ENCODE measurements at regions not wholly inside any gene's neighbourhood (a gene's known extent, or its start where the extent isn't known, plus 50 kb on each side); places are given as distances from the start of the nearest gene placed in this dataset.

- H3K4me1 ChIP-seq (ENCODE audit: control insufficient read depth, insufficient read depth, low read length), result peaks cover 3% of the 10 kb centered on the region; the same call in 1 of the 2 replicates
- in situ Hi-C loops (cut with MboI; ENCODE audit: low sequenced_read_pairs) (no loop called here), intact Hi-C loops (cut with micrococcal nuclease) (no loop called here), dilution Hi-C loops (cut with HindIII; ENCODE audit: low sequenced_read_pairs, unreplicated experiment) (no loop called here)
- no peak overlapping the region for H3K23ac ChIP-seq (ENCODE audit: low read depth, low read length)
- H3K27ac ChIP-seq (ENCODE audit: insufficient read depth, low read length), result no peak overlapping the region
- H2BK20ac ChIP-seq (ENCODE audit: low read depth, low read length), result no peak overlapping the region
- no peak overlapping the region for H4K5ac ChIP-seq (ENCODE audit: low read depth, low read length)
- H3K9me3 ChIP-seq (ENCODE audit: control insufficient read depth, insufficient read depth, low read length), result peaks cover 5% of the 10 kb centered on the region; the same call in 1 of the 2 replicates
- DNase-seq, result no peak
- H3K14ac ChIP-seq (replicated peaks; ENCODE audit: low read depth, low read length), result no peak overlapping the region
- H4K20me1 ChIP-seq (ENCODE audit: insufficient read depth, low read length), result no peaks in the 10 kb centered on the region
- H3K9ac ChIP-seq (ENCODE audit: low read depth, low read length), result no peak overlapping the region
- CTCF ChIA-PET, result no interaction called here
- no peaks in the 10 kb centered on the region for H3K27me3 ChIP-seq (ENCODE audit: control insufficient read depth, insufficient read depth, low read length)
- no peak overlapping the region for H2AK5ac ChIP-seq (ENCODE audit: low read depth, low read length)
- no peak overlapping the region for H2BK15ac ChIP-seq (ENCODE audit: low read depth, low read length)
- POLR2A ChIA-PET (ENCODE audit: unreplicated experiment), result no interaction called here
- no peak overlapping the region for H2BK5ac ChIP-seq (ENCODE audit: low read depth, low read length, poor library complexity, severe bottlenecking)
- no peaks in the 10 kb centered on the region for H3K79me1 ChIP-seq (ENCODE audit: low read depth in 1 of 2, low read length in 2 of 2)
- BruUV-seq (replicated peaks), result no TSS peak
- H3K56ac ChIP-seq (ENCODE audit: extremely low read depth, insufficient read depth, low read length), result no peak overlapping the region
- H3K4ac ChIP-seq (ENCODE audit: low read depth, low read length), result no peak overlapping the region
- WGBS, 2 experiments (ENCODE audit: extremely low coverage in 2 of 2, insufficient read length in 1 of 2), result no CpG with 5 or more reads among the region's 4 CpGs
- TF ChIP-seq RFX5 (IDR thresholded peaks at IDR 0.05; ENCODE audit: low read depth, low read length) (no peak), MXI1 (IDR thresholded peaks at IDR 0.05; ENCODE audit: borderline replicate concordance, low read depth, low read length) (no peak), POLR2A (IDR thresholded peaks at IDR 0.05; ENCODE audit: low read depth, low read length) (no peak)
- no peaks in the 10 kb centered on the region for H3K36me3 ChIP-seq (ENCODE audit: control insufficient read depth, insufficient read depth, low read length)
- 0 out of 2 replicates have a peak, but pooled peaks cover 2% of the 10 kb centered on the region for H3K9me1 ChIP-seq (ENCODE audit: insufficient read depth, low read length)
- no peak overlapping the region for H4K8ac ChIP-seq (ENCODE audit: low read depth in 2 of 2, low read length in 2 of 2)
- H2AK9ac ChIP-seq (replicated peaks; ENCODE audit: low read depth, low read length, poor library complexity), result no peak overlapping the region
- no peak overlapping the region for H3K18ac ChIP-seq (ENCODE audit: low read depth, low read length)
- no peak overlapping the region for H3K4me2 ChIP-seq (ENCODE audit: low read depth, low read length)
- H2BK120ac ChIP-seq (ENCODE audit: low read depth, low read length), result no peak overlapping the region
- ATAC-seq (ENCODE audit: low read depth), result no peak
- no peak overlapping the region for H2AFZ ChIP-seq (replicated peaks; ENCODE audit: low read length, poor library complexity)
- H4K91ac ChIP-seq (ENCODE audit: insufficient read depth, low read depth, low read length), result no peak overlapping the region
- no peak overlapping the region for H3K4me3 ChIP-seq (ENCODE audit: insufficient read depth, low read depth, low read length)
Measured at GRCh38 chr1:8109216-8109615, 83.1 kb upstream of the ERRFI1 start.
